H9 (cell line): ENCODE measurements at regions not wholly inside any gene's neighbourhood (a gene's known extent, or its start where the extent isn't known, plus 50 kb on each side); places are given as distances from the start of the nearest gene placed in this dataset.

Experiments used
- DNase-seq: peaks from one replicate; pipeline ENCODE4 v3.0.0-alpha.2; 2017
- H2AFZ ChIP-seq: one replicate; pipeline ENCODE4 v1.6.1; 2013; ENCODE audit warnings: mild to moderate bottlenecking, low read length, control low read depth, moderate library complexity
- H2AK5ac ChIP-seq: 2 replicates; pipeline ENCODE4 v1.6.1; 2013; ENCODE audit warnings: low read length, control low read depth, mixed read lengths; ENCODE audit not compliant: insufficient read length
- H2BK120ac ChIP-seq: one replicate; pipeline ENCODE4 v1.6.1; 2013; ENCODE audit warnings: low read depth, mild to moderate bottlenecking, low read length, control low read depth, inconsistent platforms; ENCODE audit not compliant: poor library complexity, severe bottlenecking
- H2BK12ac ChIP-seq: 2 replicates; pipeline ENCODE4 v1.6.1; 2013; ENCODE audit warnings: low read length, control low read depth, mixed read lengths, low read depth; ENCODE audit not compliant: insufficient read length
- H2BK15ac ChIP-seq: 2 replicates; pipeline ENCODE4 v1.6.1; 2013; ENCODE audit warnings: low read depth, low read length, control low read depth
- H2BK20ac ChIP-seq: one replicate; pipeline ENCODE4 v1.6.1; 2013; ENCODE audit warnings: low read depth, mild to moderate bottlenecking, low read length, control low read depth, inconsistent platforms; ENCODE audit not compliant: poor library complexity, severe bottlenecking
- H2BK5ac ChIP-seq: 2 replicates; pipeline ENCODE4 v1.6.1; 2013; ENCODE audit warnings: low read length, control low read depth, mixed read lengths; ENCODE audit not compliant: insufficient read length
- H3K14ac ChIP-seq: 2 replicates; pipeline ENCODE4 v1.6.1; 2013; ENCODE audit warnings: low read length, control low read depth; ENCODE audit not compliant: insufficient read depth
- H3K18ac ChIP-seq: 2 replicates; pipeline ENCODE4 v1.6.1; 2013; ENCODE audit warnings: low read depth, mild to moderate bottlenecking, mixed read lengths, low read length, control low read depth; ENCODE audit not compliant: insufficient read length
- H3K23ac ChIP-seq: 2 replicates; pipeline ENCODE4 v1.6.1; 2013; ENCODE audit warnings: low read length, control low read depth, mixed read lengths, low read depth; ENCODE audit not compliant: insufficient read length
- H3K23me2 ChIP-seq: 2 replicates; pipeline ENCODE4 v1.6.1; 2013; ENCODE audit warnings: low read depth, mild to moderate bottlenecking, mixed read lengths, low read length, control low read depth; ENCODE audit not compliant: insufficient read length, poor library complexity, severe bottlenecking
- H3K27ac ChIP-seq: 2 replicates; pipeline ENCODE4 v1.5.1; 2013; ENCODE audit warnings: low read length, control low read depth, mixed read lengths, low read depth; ENCODE audit not compliant: insufficient read length
- H3K27me3 ChIP-seq: 2 replicates; pipeline ENCODE4 v1.6.1; 2013; ENCODE audit warnings: low read length, control low read depth, inconsistent platforms; ENCODE audit not compliant: insufficient read depth
- H3K4ac ChIP-seq: 2 replicates; pipeline ENCODE4 v1.6.1; 2013; ENCODE audit warnings: low read depth, mild to moderate bottlenecking, control low read depth, inconsistent platforms, low read length, moderate library complexity
- H3K4me1 ChIP-seq: 2 replicates; pipeline ENCODE4 v1.6.1; 2013; ENCODE audit warnings: low read length, control low read depth, inconsistent platforms; ENCODE audit not compliant: insufficient read depth
- H3K4me2 ChIP-seq: 2 replicates; pipeline ENCODE4 v1.6.1; 2013; ENCODE audit warnings: low read length, control low read depth, mixed read lengths; ENCODE audit not compliant: insufficient read length, insufficient read depth
- H3K56ac ChIP-seq: 2 replicates; pipeline ENCODE4 v1.6.1; 2013; ENCODE audit warnings: low read depth, mild to moderate bottlenecking, mixed read lengths, low read length, control low read depth; ENCODE audit not compliant: insufficient read length
- H3K79me1 ChIP-seq: 2 replicates; pipeline ENCODE4 v1.6.1; 2013; ENCODE audit warnings: low read depth, mild to moderate bottlenecking, moderate library complexity, low read length, control low read depth, inconsistent platforms; ENCODE audit not compliant: insufficient read depth, poor library complexity, severe bottlenecking
- H3K79me2 ChIP-seq: 2 replicates; pipeline ENCODE4 v1.6.1; 2013; ENCODE audit warnings: low read length, control low read depth, inconsistent platforms; ENCODE audit not compliant: insufficient read depth
- H3K9ac ChIP-seq: 2 replicates; pipeline ENCODE4 v1.6.1; 2013; ENCODE audit warnings: low read length, control low read depth, mixed read lengths; ENCODE audit not compliant: insufficient read length; ENCODE audit errors: extremely low read depth
- H3K9me3 ChIP-seq: one replicate; pipeline ENCODE4 v1.6.1; 2013; ENCODE audit warnings: low read depth, low read length, inconsistent platforms; ENCODE audit not compliant: control insufficient read depth
- H3T11ph ChIP-seq: one replicate; pipeline ENCODE4 v1.6.1; 2013; ENCODE audit warnings: mild to moderate bottlenecking, low read length, control low read depth, inconsistent platforms
- H4K20me1 ChIP-seq: one replicate; pipeline ENCODE4 v1.6.1; 2013; ENCODE audit not compliant: control insufficient read depth, insufficient read length, insufficient read depth
- H4K5ac ChIP-seq: 2 replicates; pipeline ENCODE4 v1.6.1; 2013; ENCODE audit warnings: low read depth, mild to moderate bottlenecking, mixed read lengths, low read length, control low read depth; ENCODE audit not compliant: insufficient read length
- H4K8ac ChIP-seq: replicated peaks from 2 replicates; pipeline ENCODE4 v1.6.1; 2013; ENCODE audit warnings: low read length, control low read depth, mixed read lengths, low read depth; ENCODE audit not compliant: insufficient read length
- H4K91ac ChIP-seq: 2 replicates; pipeline ENCODE4 v1.6.1; 2013; ENCODE audit warnings: low read depth, mild to moderate bottlenecking, moderate library complexity, mixed read lengths, low read length, control low read depth; ENCODE audit not compliant: insufficient read length
- H3K27ac Mint-ChIP-seq, 3 experiments: 2 replicates in 2 of 3; 3 replicates in 1 of 3; pipeline ENCODE4 v1.8.0; 2020 to 2021; ENCODE audit warnings: mixed read lengths in 3 of 3, mild to moderate bottlenecking in 1 of 3, moderate library complexity in 1 of 3
- H3K27me3 Mint-ChIP-seq: 2 replicates; pipeline ENCODE4 v1.8.0; 2021; ENCODE audit warnings: low read depth, mild to moderate bottlenecking, moderate library complexity, mixed read lengths
- H3K36me3 Mint-ChIP-seq, 3 experiments: 2 replicates in 2 of 3; 3 replicates in 1 of 3; pipeline ENCODE4 v1.8.0; 2020 to 2021; ENCODE audit warnings: low read depth in 3 of 3, mixed read lengths in 3 of 3; ENCODE audit not compliant: insufficient read depth in 1 of 3
- H3K4me1 Mint-ChIP-seq, 2 experiments: 2 replicates each; pipeline ENCODE4 v1.8.0; 2020; ENCODE audit warnings: mixed read lengths in 2 of 2
- H3K4me3 Mint-ChIP-seq, 2 experiments: 2 replicates in 1 of 2; 3 replicates in 1 of 2; pipeline ENCODE4 v1.8.0; 2020 to 2021; ENCODE audit warnings: mild to moderate bottlenecking in 2 of 2, mixed read lengths in 2 of 2, moderate library complexity in 1 of 2
- H3K9me3 Mint-ChIP-seq, 2 experiments: 2 replicates in 1 of 2; 3 replicates in 1 of 2; pipeline ENCODE4 v1.8.0; 2020; ENCODE audit warnings: mild to moderate bottlenecking in 2 of 2, mixed read lengths in 2 of 2, moderate library complexity in 1 of 2
- CTCF ChIP-seq: fragments of 200-600 bp; sonication (generic); conservative IDR thresholded peaks from 3 replicates; pipeline ENCODE4 v1.8.0; 2021; ENCODE audit warnings: antibody characterized with exemption, mild to moderate bottlenecking
- WGBS: extraction: QIAGEN DNeasy Blood & Tissue Kit; methylation state at CpG from one replicate; pipeline ENCODE4 v1.1.7; 2013; ENCODE audit warnings: missing lambda C conversion rate, low lambda C conversion rate, mixed read lengths; ENCODE audit not compliant: insufficient read length; ENCODE audit errors: extremely low coverage; 5-methylcytosine and 5-hydroxymethylcytosine counted together

GRCh38 chr4:16995451-16995850, 97.0 kb upstream of the LDB2 start:
- peaks cover 7% of the 10 kb centered on the region for H3K27me3 Mint-ChIP-seq
- H2AK5ac ChIP-seq = no peak overlapping the region
- H3K4me2 ChIP-seq = no peak overlapping the region
- no peak for TF ChIP-seq CTCF
- no peak overlapping the region for H2AFZ ChIP-seq
- no peak overlapping the region for H3K4ac ChIP-seq
- H3K27me3 ChIP-seq = no peaks in the 10 kb centered on the region
- no peak overlapping the region for H3K14ac ChIP-seq
- no peak overlapping the region for H3K56ac ChIP-seq
- no peak overlapping the region for H2BK120ac ChIP-seq
- H3K23me2 ChIP-seq = no peaks in the 10 kb centered on the region
- no peak overlapping the region for H4K8ac ChIP-seq
- H4K5ac ChIP-seq = no peak overlapping the region
- no peak overlapping the region for H4K91ac ChIP-seq
- no peaks in the 10 kb centered on the region for H4K20me1 ChIP-seq
- no peak overlapping the region for H3K18ac ChIP-seq
- H2BK15ac ChIP-seq = no peak overlapping the region
- H3K4me1 ChIP-seq = peaks cover 10% of the 10 kb centered on the region; the same call in 1 of the 2 replicates
- H3K36me3 Mint-ChIP-seq = peaks cover 14 to 25% (median 23%) of the 10 kb centered on the region in 3 experiments
- no peaks in the 10 kb centered on the region for H3K79me2 ChIP-seq
- H2BK5ac ChIP-seq = no peak overlapping the region
- WGBS = no CpG with 5 or more reads among the region's 1 CpG
- H3K9me3 ChIP-seq = no peaks in the 10 kb centered on the region
- no peak overlapping the region for H3T11ph ChIP-seq
- H2BK20ac ChIP-seq = no peak overlapping the region
- H3K4me1 Mint-ChIP-seq = peaks cover 34 to 76% of the 10 kb centered on the region in 2 experiments
- peaks cover 21 to 29% of the 10 kb centered on the region in 2 experiments for H3K9me3 Mint-ChIP-seq
- no peak overlapping the region for H3K27ac ChIP-seq
- H3K4me3 Mint-ChIP-seq = peak overlapping the region in 1 of 2 experiments; percentile 10; a peak in 3 of 5 replicates
- peak overlapping the region in 1 of 3 experiments; percentile 60; a peak in 1 of 7 replicates for H3K27ac Mint-ChIP-seq
- H2BK12ac ChIP-seq = no peak overlapping the region
- no peaks in the 10 kb centered on the region for H3K79me1 ChIP-seq
- H3K23ac ChIP-seq = no peak overlapping the region
- H3K9ac ChIP-seq = no peak overlapping the region
- peak; percentile 60 for DNase-seq
